Fibroblast of skin of scalp (primary cell): ENCODE measurements at regions not wholly inside any gene's neighbourhood (a gene's known extent, or its start where the extent isn't known, plus 50 kb on each side); places are given as distances from the start of the nearest gene placed in this dataset.

Experiments used
- DNase-seq: peaks from one replicate; pipeline ENCODE4 v3.0.0-alpha.2; 2013

GRCh38 chr2:129742415-129743180 is 236.9 kb upstream of the RAB6C start:
- no peak for DNase-seq

GRCh38 chr2:129744141-129744540 is 235.3 kb upstream of the RAB6C start:
- no peak for DNase-seq

- DNase-seq, result no peak
Observed at GRCh38 chr2:129744649-129745048, 234.8 kb upstream of the RAB6C start.

GRCh38 chr2:129747500-129748125 is 231.9 kb upstream of the RAB6C start:
- DNase-seq, result no peak

- no peak for DNase-seq
Observed at GRCh38 chr2:129748250-129748649, 231.2 kb upstream of the RAB6C start.

GRCh38 chr2:129748653-129749052 is 230.8 kb upstream of the RAB6C start:
- DNase-seq, result no peak

- no peak for DNase-seq
Observed at GRCh38 chr2:129751409-129751808, 228.1 kb upstream of the RAB6C start.

GRCh38 chr2:129752176-129752575 is 227.3 kb upstream of the RAB6C start:
- no peak for DNase-seq

- DNase-seq, result no peak
Observed at GRCh38 chr2:129752686-129753085, 226.8 kb upstream of the RAB6C start.

GRCh38 chr2:129753261-129753660 is 226.2 kb upstream of the RAB6C start:
- DNase-seq, result no peak

- DNase-seq, result no peak
Observed at GRCh38 chr2:129754421-129754820, 225.0 kb upstream of the RAB6C start.

- no peak for DNase-seq
Observed at GRCh38 chr2:129754831-129755230, 224.6 kb upstream of the RAB6C start.

GRCh38 chr2:129755786-129756185 is 223.7 kb upstream of the RAB6C start:
- no peak for DNase-seq

GRCh38 chr2:129756276-129756675 is 223.2 kb upstream of the RAB6C start:
- no peak for DNase-seq

- no peak for DNase-seq
Observed at GRCh38 chr2:129757366-129757914, 222.0 kb upstream of the RAB6C start.

GRCh38 chr2:129757915-129758783 is 221.3 kb upstream of the RAB6C start:
- DNase-seq, result no peak

GRCh38 chr2:129758784-129759471 is 220.5 kb upstream of the RAB6C start:
- no peak for DNase-seq

- DNase-seq, result no peak
Observed at GRCh38 chr2:129759472-129760010, 219.9 kb upstream of the RAB6C start.

GRCh38 chr2:129760669-129761068 is 218.8 kb upstream of the RAB6C start:
- no peak for DNase-seq

GRCh38 chr2:129761569-129762021 is 217.9 kb upstream of the RAB6C start:
- DNase-seq, result no peak

GRCh38 chr2:129762386-129763189 is 216.9 kb upstream of the RAB6C start:
- DNase-seq, result no peak
